MM.1S (cell line): ENCODE measurements at regions not wholly inside any gene's neighbourhood (a gene's known extent, or its start where the extent isn't known, plus 50 kb on each side); places are given as distances from the start of the nearest gene placed in this dataset.
"Not testable (repeated sequence)": the region's sequence is repeated elsewhere in the genome, so short reads cannot be mapped to it uniquely, and the experiment has no call there.

Source experiments
- DNase-seq: peaks from one replicate; pipeline ENCODE4 v3.0.0-alpha.2; 2015
- H2AFZ ChIP-seq: fragments of 300-600 bp; sonication (generic); 2 replicates; pipeline ENCODE4 v1.6.0; 2016; ENCODE audit warnings: antibody characterized with exemption, low read length
- H3F3A ChIP-seq: fragments of 300-600 bp; sonication (generic); 2 replicates; pipeline ENCODE4 v1.6.1; 2016; ENCODE audit warnings: mild to moderate bottlenecking, antibody characterized with exemption, low read length, moderate library complexity, mixed read lengths; ENCODE audit not compliant: insufficient read depth
- H3K27ac ChIP-seq: fragments of 300-600 bp; sonication (generic); 2 replicates; pipeline ENCODE4 v1.5.1; 2016; ENCODE audit warnings: mild to moderate bottlenecking, low read length
- H3K27me3 ChIP-seq: fragments of 300-600 bp; sonication (generic); replicated peaks from 2 replicates; pipeline ENCODE4 v1.6.0; 2016; ENCODE audit warnings: low read length; ENCODE audit not compliant: insufficient read depth
- H3K36me3 ChIP-seq: fragments of 300-600 bp; sonication (generic); replicated peaks from 2 replicates; pipeline ENCODE4 v1.6.1; 2016; ENCODE audit warnings: mild to moderate bottlenecking, low read length, mixed read lengths; ENCODE audit not compliant: insufficient read depth
- H3K4me1 ChIP-seq: fragments of 300-600 bp; sonication (generic); 2 replicates; pipeline ENCODE4 v1.6.1; 2016; ENCODE audit warnings: low read length, mixed read lengths
- H3K4me2 ChIP-seq: fragments of 300-600 bp; sonication (generic); 2 replicates; pipeline ENCODE4 v1.6.0; 2016; ENCODE audit warnings: low read depth, low read length
- H3K4me3 ChIP-seq: fragments of 300-600 bp; sonication (generic); 2 replicates; pipeline ENCODE4 v1.5.1; 2016; ENCODE audit warnings: low read length, mixed read lengths
- H3K79me2 ChIP-seq: fragments of 300-600 bp; sonication (generic); 2 replicates; pipeline ENCODE4 v1.6.1; 2016; ENCODE audit warnings: mixed run types, low read length, mixed read lengths
- H3K9ac ChIP-seq: fragments of 300-600 bp; sonication (generic); 2 replicates; pipeline ENCODE4 v1.6.1; 2016; ENCODE audit warnings: low read length, mixed read lengths
- H3K9me2 ChIP-seq: fragments of 300-600 bp; sonication (generic); replicated peaks from 2 replicates; pipeline ENCODE4 v1.6.1; 2016; ENCODE audit warnings: mild to moderate bottlenecking, low read length, mixed read lengths; ENCODE audit not compliant: insufficient read depth
- H3K9me3 ChIP-seq: fragments of 300-600 bp; sonication (generic); replicated peaks from 2 replicates; pipeline ENCODE4 v1.6.1; 2016; ENCODE audit warnings: mild to moderate bottlenecking, low read length, mixed read lengths; ENCODE audit not compliant: insufficient read depth
- H4K20me1 ChIP-seq: fragments of 300-600 bp; sonication (generic); 2 replicates; pipeline ENCODE4 v1.6.1; 2016; ENCODE audit warnings: mild to moderate bottlenecking, low read length, moderate library complexity, mixed read lengths; ENCODE audit not compliant: insufficient read depth
- EZH2 ChIP-seq: fragments of 300-600 bp; sonication (generic); optimal IDR thresholded peaks from 2 replicates; pipeline ENCODE3; 2017; ENCODE audit warnings: low read depth, mild to moderate bottlenecking, antibody characterized with exemption, low read length, mixed read lengths
- EZH2phosphoT487 ChIP-seq: fragments of 300-600 bp; sonication (generic); IDR thresholded peaks from 2 replicates; pipeline ENCODE4 v1.6.1; 2018; ENCODE audit warnings: antibody characterized with exemption, low read length
- TF ChIP-seq, protein P1 (sequence below): fragments of 300-600 bp; sonication (generic); IDR thresholded peaks from 2 replicates; pipeline ENCODE4 v1.5.1; 2016; ENCODE audit warnings: antibody characterized with exemption, low read length, mixed read lengths

DNA sequence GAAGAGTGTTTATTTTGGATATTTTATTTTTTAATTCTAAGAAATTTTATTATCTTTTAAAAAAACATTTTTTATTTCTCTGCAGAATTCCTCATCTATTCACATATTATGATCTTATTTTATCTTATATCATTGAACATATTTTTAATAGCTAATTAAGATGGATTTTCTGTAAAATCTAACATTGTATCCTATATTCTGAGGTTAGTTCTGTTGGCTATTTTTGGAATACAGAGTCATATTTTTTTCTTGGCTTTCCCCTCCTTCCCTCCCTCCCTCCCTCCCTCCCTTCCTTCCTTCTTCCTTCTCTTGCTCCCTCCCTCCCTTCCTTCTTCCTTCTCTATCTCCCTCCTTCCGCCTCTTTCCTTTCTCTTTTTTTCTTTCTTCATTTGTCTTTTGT lies 2326.6 kb upstream of the RAG2 start:
- Histone ChIP-seq H3K4me1 (no peaks in the 10 kb centered on the region), H2AFZ (no peak overlapping the region), H3K9ac (no peak overlapping the region), H3K27ac (no peak overlapping the region), H3K9me2 (no peaks in the 10 kb centered on the region), H3K9me3 (no peaks in the 10 kb centered on the region), H3K27me3 (no peaks in the 10 kb centered on the region), H3K36me3 (no peaks in the 10 kb centered on the region), H4K20me1 (no peaks in the 10 kb centered on the region), H3K4me3 (no peak overlapping the region), H3F3A (no peaks in the 10 kb centered on the region), H3K4me2 (no peak overlapping the region), H3K79me2 (no peaks in the 10 kb centered on the region)
- no peak for DNase-seq
- no peak for TF ChIP-seq EZH2
- TF ChIP-seq EZH2phosphoT487, result no peak
- TF ChIP-seq, protein P1, sequence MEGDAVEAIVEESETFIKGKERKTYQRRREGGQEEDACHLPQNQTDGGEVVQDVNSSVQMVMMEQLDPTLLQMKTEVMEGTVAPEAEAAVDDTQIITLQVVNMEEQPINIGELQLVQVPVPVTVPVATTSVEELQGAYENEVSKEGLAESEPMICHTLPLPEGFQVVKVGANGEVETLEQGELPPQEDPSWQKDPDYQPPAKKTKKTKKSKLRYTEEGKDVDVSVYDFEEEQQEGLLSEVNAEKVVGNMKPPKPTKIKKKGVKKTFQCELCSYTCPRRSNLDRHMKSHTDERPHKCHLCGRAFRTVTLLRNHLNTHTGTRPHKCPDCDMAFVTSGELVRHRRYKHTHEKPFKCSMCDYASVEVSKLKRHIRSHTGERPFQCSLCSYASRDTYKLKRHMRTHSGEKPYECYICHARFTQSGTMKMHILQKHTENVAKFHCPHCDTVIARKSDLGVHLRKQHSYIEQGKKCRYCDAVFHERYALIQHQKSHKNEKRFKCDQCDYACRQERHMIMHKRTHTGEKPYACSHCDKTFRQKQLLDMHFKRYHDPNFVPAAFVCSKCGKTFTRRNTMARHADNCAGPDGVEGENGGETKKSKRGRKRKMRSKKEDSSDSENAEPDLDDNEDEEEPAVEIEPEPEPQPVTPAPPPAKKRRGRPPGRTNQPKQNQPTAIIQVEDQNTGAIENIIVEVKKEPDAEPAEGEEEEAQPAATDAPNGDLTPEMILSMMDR, result no peak

DNA sequence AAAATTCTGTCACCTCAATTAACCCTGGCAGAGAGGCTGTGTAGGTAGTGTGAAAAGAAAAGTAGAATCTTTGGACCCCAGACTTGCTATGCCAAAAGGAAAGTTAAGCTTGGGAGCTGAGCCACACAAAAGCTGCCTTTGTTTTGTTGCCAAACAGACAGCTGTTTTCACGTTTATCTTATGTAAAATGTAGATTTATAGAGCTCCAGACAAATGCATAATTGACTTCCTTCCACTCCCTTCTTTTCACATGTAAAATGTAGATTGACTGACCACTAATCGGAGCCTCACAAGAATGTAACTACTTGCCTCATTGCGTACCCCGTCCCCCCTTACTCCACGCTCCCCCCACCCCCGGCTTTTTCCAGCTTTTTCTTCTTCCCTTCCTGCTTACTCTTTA lies 2302.2 kb upstream of the RAG2 start:
- H3K9me3 ChIP-seq, result no peaks in the 10 kb centered on the region
- H3K79me2 ChIP-seq, result no peaks in the 10 kb centered on the region
- H3K4me2 ChIP-seq, result no peak overlapping the region
- H3K27ac ChIP-seq, result no peak overlapping the region
- H3K4me1 ChIP-seq, result no peaks in the 10 kb centered on the region
- H4K20me1 ChIP-seq, result no peaks in the 10 kb centered on the region
- H3K27me3 ChIP-seq, result no peaks in the 10 kb centered on the region
- no peak overlapping the region for H3K9ac ChIP-seq
- DNase-seq, result no peak
- H3K36me3 ChIP-seq, result no peaks in the 10 kb centered on the region
- no peak overlapping the region for H3K4me3 ChIP-seq
- no peaks in the 10 kb centered on the region for H3F3A ChIP-seq
- no peaks in the 10 kb centered on the region for H3K9me2 ChIP-seq
- H2AFZ ChIP-seq, result no peak overlapping the region
- TF ChIP-seq EZH2phosphoT487, result no peak
- no peak for TF ChIP-seq EZH2
- TF ChIP-seq, protein P1, result no peak

GRCh38 chr11:38894201-38894600 lies 2296.2 kb upstream of the RAG2 start:
- not testable (repeated sequence) for H4K20me1 ChIP-seq, H3K79me2 ChIP-seq, H3K27me3 ChIP-seq, H3K4me2 ChIP-seq, H3K9me3 ChIP-seq, DNase-seq, H3K9ac ChIP-seq, H3K4me1 ChIP-seq, H3K27ac ChIP-seq, H3K9me2 ChIP-seq, H3K4me3 ChIP-seq, H3K36me3 ChIP-seq, H3F3A ChIP-seq, H2AFZ ChIP-seq

GRCh38 chr11:38884145-38884865 lies 2286.3 kb upstream of the RAG2 start:
- no peak overlapping the region for H3K4me3 ChIP-seq

More at GRCh38 chr11:38884145-38884865, 2286.3 kb upstream of the RAG2 start:
- H3K9me3 ChIP-seq, result no peaks in the 10 kb centered on the region
- no peak overlapping the region for H2AFZ ChIP-seq
- no peaks in the 10 kb centered on the region for H4K20me1 ChIP-seq
- H3K27me3 ChIP-seq, result no peaks in the 10 kb centered on the region
- no peak for DNase-seq
- no peaks in the 10 kb centered on the region for H3F3A ChIP-seq
- H3K9me2 ChIP-seq, result no peaks in the 10 kb centered on the region
- no peaks in the 10 kb centered on the region for H3K4me1 ChIP-seq
- H3K4me2 ChIP-seq, result no peak overlapping the region
- no peak overlapping the region for H3K27ac ChIP-seq
- no peaks in the 10 kb centered on the region for H3K36me3 ChIP-seq
- H3K79me2 ChIP-seq, result no peaks in the 10 kb centered on the region
- H3K9ac ChIP-seq, result no peak overlapping the region
- TF ChIP-seq EZH2phosphoT487 (no peak), EZH2 (no peak)
- TF ChIP-seq, protein P1, result no peak
